GM06990 (cell line): ENCODE measurements at regions not wholly inside any gene's neighbourhood (a gene's known extent, or its start where the extent isn't known, plus 50 kb on each side); places are given as distances from the start of the nearest gene placed in this dataset.
"Not testable (repeated sequence)": the region's sequence is repeated elsewhere in the genome, so short reads cannot be mapped to it uniquely, and the experiment has no call there.

Source experiments
- DNase-seq: peaks from one replicate; pipeline ENCODE4 v3.0.0-alpha.2; 2011; ENCODE audit not compliant: insufficient read length; ENCODE audit errors: extremely low read depth
- H3K27me3 ChIP-seq: replicated peaks from 2 replicates; pipeline ENCODE4 v1.6.0; 2011; ENCODE audit warnings: low read length; ENCODE audit not compliant: control insufficient read depth, insufficient read depth
- H3K36me3 ChIP-seq: 2 replicates; pipeline ENCODE4 v1.5.1; 2011; ENCODE audit warnings: low read length; ENCODE audit not compliant: control insufficient read depth, insufficient read depth
- H3K4me3 ChIP-seq: replicated peaks from 2 replicates; pipeline ENCODE4 v1.5.1; 2011; ENCODE audit warnings: low read depth, mild to moderate bottlenecking, control low read depth, low read length
- TF ChIP-seq, protein P1 (sequence below): IDR thresholded peaks from 2 replicates; pipeline ENCODE4 v1.5.1; 2011; ENCODE audit warnings: low read length, control low read depth, mild to moderate bottlenecking, inconsistent platforms; ENCODE audit not compliant: insufficient read depth, poor library complexity, severe bottlenecking

GRCh38 chrX:44767308-44767707, 76.5 kb upstream of the DUSP21 start:
- Histone ChIP-seq H3K36me3 (no peaks in the 10 kb centered on the region), H3K27me3 (no peaks in the 10 kb centered on the region), H3K4me3 (no peak overlapping the region)
- TF ChIP-seq, protein P1, sequence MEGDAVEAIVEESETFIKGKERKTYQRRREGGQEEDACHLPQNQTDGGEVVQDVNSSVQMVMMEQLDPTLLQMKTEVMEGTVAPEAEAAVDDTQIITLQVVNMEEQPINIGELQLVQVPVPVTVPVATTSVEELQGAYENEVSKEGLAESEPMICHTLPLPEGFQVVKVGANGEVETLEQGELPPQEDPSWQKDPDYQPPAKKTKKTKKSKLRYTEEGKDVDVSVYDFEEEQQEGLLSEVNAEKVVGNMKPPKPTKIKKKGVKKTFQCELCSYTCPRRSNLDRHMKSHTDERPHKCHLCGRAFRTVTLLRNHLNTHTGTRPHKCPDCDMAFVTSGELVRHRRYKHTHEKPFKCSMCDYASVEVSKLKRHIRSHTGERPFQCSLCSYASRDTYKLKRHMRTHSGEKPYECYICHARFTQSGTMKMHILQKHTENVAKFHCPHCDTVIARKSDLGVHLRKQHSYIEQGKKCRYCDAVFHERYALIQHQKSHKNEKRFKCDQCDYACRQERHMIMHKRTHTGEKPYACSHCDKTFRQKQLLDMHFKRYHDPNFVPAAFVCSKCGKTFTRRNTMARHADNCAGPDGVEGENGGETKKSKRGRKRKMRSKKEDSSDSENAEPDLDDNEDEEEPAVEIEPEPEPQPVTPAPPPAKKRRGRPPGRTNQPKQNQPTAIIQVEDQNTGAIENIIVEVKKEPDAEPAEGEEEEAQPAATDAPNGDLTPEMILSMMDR = no peak
- no peak for DNase-seq

- Histone ChIP-seq H3K4me3 (no peak overlapping the region), H3K27me3 (no peaks in the 10 kb centered on the region), H3K36me3 (no peaks in the 10 kb centered on the region)
- TF ChIP-seq, protein P1 = no peak
- DNase-seq = no peak
Measured at GRCh38 chrX:44765556-44765955, 78.3 kb upstream of the DUSP21 start.

GRCh38 chrX:44747969-44748368, 95.9 kb upstream of the DUSP21 start:
- Histone ChIP-seq H3K36me3 (no peaks in the 10 kb centered on the region), H3K4me3 (no peak overlapping the region), H3K27me3 (no peaks in the 10 kb centered on the region)
- DNase-seq = no peak
- TF ChIP-seq, protein P1 = no peak

DNA sequence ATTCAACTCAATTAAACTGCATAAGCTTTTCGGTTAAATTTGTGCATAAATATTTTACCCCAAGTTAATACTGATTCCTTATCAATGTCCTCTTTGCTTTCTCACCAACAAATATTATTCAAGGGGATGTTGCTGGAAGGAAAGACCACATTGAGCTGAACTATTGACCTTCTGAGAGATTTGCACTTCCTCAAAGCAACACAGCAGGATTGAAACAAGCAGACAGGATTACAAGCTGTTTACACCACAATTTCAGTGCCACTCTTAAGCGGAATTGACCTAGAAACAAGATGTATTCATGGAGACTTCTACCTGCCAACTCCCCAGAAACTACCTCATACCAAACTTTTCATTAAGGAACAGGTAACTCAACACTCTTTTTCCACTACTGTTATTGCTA, 96.5 kb upstream of the DUSP21 start:
- no peak overlapping the region for H3K4me3 ChIP-seq
- TF ChIP-seq, protein P1 = no peak
- no peaks in the 10 kb centered on the region for H3K36me3 ChIP-seq
- H3K27me3 ChIP-seq = no peaks in the 10 kb centered on the region
- no peak for DNase-seq

- no peaks in the 10 kb centered on the region for H3K27me3 ChIP-seq
- H3K4me3 ChIP-seq = no peak overlapping the region
- TF ChIP-seq, protein P1 = no peak
- H3K36me3 ChIP-seq = no peaks in the 10 kb centered on the region
- DNase-seq = peak; percentile 6
Measured at GRCh38 chrX:44744799-44745198, 99.0 kb upstream of the DUSP21 start.

- H3K27me3 ChIP-seq = no peaks in the 10 kb centered on the region
- no peak for DNase-seq
- TF ChIP-seq, protein P1 = no peak
- no peak overlapping the region for H3K4me3 ChIP-seq
- H3K36me3 ChIP-seq = no peaks in the 10 kb centered on the region
Measured at GRCh38 chrX:44742480-44743155, 101.2 kb upstream of the DUSP21 start.

- H3K36me3 ChIP-seq, DNase-seq, H3K27me3 ChIP-seq, H3K4me3 ChIP-seq: not testable (repeated sequence)
Measured at GRCh38 chrX:44741859-44742258, 102.0 kb upstream of the DUSP21 start.

- H3K4me3 ChIP-seq, H3K36me3 ChIP-seq, H3K27me3 ChIP-seq, DNase-seq: not testable (repeated sequence)
Measured at GRCh38 chrX:44741458-44741857, 102.4 kb upstream of the DUSP21 start.
